ENCODE measurements at regions not wholly inside any gene's neighbourhood (a gene's known extent, or its start where the extent isn't known, plus 50 kb on each side); places are given as distances from the start of the nearest gene placed in this dataset.

DNA sequence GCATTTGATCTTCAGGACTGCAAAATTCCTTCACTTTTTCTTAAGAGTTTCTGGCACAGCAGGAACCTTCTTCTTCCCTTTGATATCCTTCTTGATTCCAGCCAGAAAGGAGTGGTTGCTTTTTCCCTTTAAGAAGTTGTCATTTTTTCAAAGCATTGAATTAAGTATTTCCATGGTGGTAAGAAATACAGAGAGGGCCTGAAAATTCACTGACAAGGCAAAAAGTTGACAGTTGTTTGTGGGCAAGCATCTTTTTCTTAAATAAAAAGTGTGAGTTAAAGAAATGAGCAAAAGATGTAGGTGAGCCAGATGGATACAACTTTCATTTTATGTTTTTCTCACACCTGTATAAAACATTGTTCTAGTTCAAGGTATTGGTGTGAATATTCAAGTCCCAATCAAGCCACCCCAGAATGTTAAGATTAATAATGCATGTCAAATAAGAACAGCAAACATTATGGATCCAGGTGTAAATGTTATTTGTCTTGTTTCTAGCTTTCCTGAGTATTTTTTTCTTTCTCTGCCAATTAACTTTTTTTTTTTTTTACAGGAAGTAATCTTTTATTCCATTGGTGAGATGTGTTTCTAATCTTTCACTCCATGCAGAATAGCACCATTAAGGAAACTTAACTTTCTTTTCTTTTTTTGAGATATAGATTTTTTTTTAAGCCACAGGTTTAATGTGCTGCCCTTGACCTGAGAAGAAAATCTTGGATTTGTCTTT lies 334.3 kb upstream of the SEMA3A start:
- TF ChIP-seq, protein P1, sequence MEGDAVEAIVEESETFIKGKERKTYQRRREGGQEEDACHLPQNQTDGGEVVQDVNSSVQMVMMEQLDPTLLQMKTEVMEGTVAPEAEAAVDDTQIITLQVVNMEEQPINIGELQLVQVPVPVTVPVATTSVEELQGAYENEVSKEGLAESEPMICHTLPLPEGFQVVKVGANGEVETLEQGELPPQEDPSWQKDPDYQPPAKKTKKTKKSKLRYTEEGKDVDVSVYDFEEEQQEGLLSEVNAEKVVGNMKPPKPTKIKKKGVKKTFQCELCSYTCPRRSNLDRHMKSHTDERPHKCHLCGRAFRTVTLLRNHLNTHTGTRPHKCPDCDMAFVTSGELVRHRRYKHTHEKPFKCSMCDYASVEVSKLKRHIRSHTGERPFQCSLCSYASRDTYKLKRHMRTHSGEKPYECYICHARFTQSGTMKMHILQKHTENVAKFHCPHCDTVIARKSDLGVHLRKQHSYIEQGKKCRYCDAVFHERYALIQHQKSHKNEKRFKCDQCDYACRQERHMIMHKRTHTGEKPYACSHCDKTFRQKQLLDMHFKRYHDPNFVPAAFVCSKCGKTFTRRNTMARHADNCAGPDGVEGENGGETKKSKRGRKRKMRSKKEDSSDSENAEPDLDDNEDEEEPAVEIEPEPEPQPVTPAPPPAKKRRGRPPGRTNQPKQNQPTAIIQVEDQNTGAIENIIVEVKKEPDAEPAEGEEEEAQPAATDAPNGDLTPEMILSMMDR (IDR thresholded peaks at IDR 0.05; ENCODE audit: low read length): no peak
- TF ChIP-seq EZH2 (optimal IDR thresholded peaks at IDR 0.05; ENCODE audit: low read depth, low read length) (no peak), EZH2phosphoT487 (IDR thresholded peaks at IDR 0.05; ENCODE audit: low read length) (no peak)

All from MM.1S (cell line).